BJ (cell line): ENCODE measurements at regions not wholly inside any gene's neighbourhood (a gene's known extent, or its start where the extent isn't known, plus 50 kb on each side); places are given as distances from the start of the nearest gene placed in this dataset.

ENCODE experiments used
- CTCF ChIA-PET: fragments of 350-600 bp; formaldehyde crosslinking; extraction: SDS; loops from one replicate; lab custom pipeline; 2021; ENCODE audit warnings: antibody characterized with exemption, inconsistent platforms; lab: Yijun Ruan, JAX
- POLR2A ChIA-PET: fragments of 300-600 bp; sonication (Branson Sonifier 250); formaldehyde crosslinking; extraction: SDS; loops from one replicate; lab custom pipeline; 2021; ENCODE audit warnings: antibody characterized with exemption; lab: Charles Lee
- DNase-seq: peaks from one replicate; pipeline ENCODE4 v3.0.0-alpha.2; 2011; ENCODE audit warnings: low read depth
- H3K27me3 ChIP-seq: 2 replicates; pipeline ENCODE4 v1.6.0; 2011; ENCODE audit warnings: low read length; ENCODE audit not compliant: control insufficient read depth, insufficient read depth
- H3K36me3 ChIP-seq: 2 replicates; pipeline ENCODE4 v1.5.1; 2011; ENCODE audit warnings: low read length; ENCODE audit not compliant: control insufficient read depth, insufficient read depth
- H3K4me3 ChIP-seq: 2 replicates; pipeline ENCODE4 v1.5.1; 2011; ENCODE audit warnings: low read depth, mild to moderate bottlenecking, control low read depth, low read length
- CTCF ChIP-seq: IDR thresholded peaks from 2 replicates; pipeline ENCODE4 v1.5.1; 2011; ENCODE audit warnings: low read depth, mild to moderate bottlenecking, control low read depth, inconsistent platforms, low read length, moderate library complexity; ENCODE audit not compliant: insufficient read depth

DNA sequence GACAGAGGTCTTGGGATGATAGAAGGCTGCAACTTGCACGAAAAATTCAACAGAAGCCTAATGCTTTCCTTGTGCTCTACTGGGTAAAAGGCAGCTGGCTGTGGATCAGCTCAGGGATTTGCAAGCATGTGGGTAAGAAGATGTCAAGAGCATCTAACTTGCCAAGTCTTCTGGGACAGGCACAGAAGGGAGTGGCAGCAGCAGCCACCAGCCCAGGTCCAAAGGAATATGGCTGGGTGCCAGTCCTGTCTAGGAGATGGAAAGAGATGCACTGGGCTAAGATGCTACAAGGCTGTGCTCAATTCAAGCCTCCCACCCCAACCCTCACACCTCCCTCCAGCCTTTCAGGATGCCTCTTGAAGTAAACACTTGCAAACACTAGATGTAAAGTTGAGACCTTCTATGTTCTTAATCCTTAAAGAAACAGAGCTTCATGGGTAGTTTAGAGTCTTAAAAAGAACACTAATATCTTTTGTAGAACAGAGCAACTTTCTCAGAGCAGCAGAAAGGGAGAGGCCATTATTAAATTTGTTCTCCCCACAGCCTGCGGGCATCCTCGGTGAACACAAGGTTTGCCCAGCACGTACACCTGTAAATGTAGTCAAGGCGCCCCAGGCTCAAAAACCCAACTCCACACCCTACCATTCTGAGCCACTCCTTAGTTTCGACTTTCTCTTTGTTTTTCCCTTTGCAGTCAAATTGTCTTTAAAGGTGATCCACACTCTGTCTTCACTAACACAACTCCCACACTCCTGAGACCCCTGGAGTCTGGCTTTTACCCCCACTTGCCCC lies 64.6 kb upstream of the BCAR3 start:
- Histone ChIP-seq H3K36me3 (no peaks in the 10 kb centered on the region), H3K27me3 (no peaks in the 10 kb centered on the region), H3K4me3 (no peak overlapping the region)
- TF ChIP-seq CTCF = no peak
- CTCF ChIA-PET = interaction anchor here (0.8 to 2.6 kb wide), 2 partner anchors 10 to 68 kb away, joined by 3 to 7 read pairs; no protein-coding TSS in a partner anchor
- POLR2A ChIA-PET = no interaction called here
- DNase-seq = no peak

GRCh38 chr1:93744299-93744988 lies 62.8 kb upstream of the BCAR3 start:
- Histone ChIP-seq H3K36me3 (no peaks in the 10 kb centered on the region), H3K27me3 (no peaks in the 10 kb centered on the region), H3K4me3 (no peak overlapping the region)
- TF ChIP-seq CTCF = no peak
- CTCF ChIA-PET = interaction anchor here (1.0 to 2.6 kb wide), 5 partner anchors 9 to 67 kb away, joined by 3 to 7 read pairs (median 4); no protein-coding TSS in a partner anchor
- POLR2A ChIA-PET = no interaction called here
- DNase-seq = no peak

DNA sequence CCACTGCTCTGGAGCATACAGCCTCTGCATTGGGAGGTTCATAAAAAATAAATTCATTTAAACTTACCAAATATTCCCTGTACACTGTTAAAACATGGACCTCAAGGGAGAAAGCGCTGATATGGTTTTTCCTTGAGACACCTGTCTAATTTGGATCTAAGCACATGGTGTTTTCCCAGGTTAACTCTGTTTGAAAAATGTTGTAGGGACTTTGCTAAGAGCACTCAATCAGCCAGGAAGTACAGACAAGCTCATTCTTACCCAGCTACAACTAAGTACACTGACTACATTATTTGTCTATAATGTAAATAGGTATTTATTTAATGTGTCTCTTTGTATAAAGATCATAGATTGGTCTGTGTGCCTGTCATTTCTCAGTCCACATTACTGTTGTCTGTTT lies 61.8 kb upstream of the BCAR3 start:
- no peaks in the 10 kb centered on the region for H3K27me3 ChIP-seq
- TF ChIP-seq CTCF = no peak
- no peak overlapping the region for H3K4me3 ChIP-seq
- POLR2A ChIA-PET = no interaction called here
- CTCF ChIA-PET = interaction anchor here (1.1 to 2.3 kb wide), 2 partner anchors 68 to 70 kb away, joined by 3 to 7 read pairs; no protein-coding TSS in a partner anchor
- no peaks in the 10 kb centered on the region for H3K36me3 ChIP-seq
- DNase-seq = no peak

DNA sequence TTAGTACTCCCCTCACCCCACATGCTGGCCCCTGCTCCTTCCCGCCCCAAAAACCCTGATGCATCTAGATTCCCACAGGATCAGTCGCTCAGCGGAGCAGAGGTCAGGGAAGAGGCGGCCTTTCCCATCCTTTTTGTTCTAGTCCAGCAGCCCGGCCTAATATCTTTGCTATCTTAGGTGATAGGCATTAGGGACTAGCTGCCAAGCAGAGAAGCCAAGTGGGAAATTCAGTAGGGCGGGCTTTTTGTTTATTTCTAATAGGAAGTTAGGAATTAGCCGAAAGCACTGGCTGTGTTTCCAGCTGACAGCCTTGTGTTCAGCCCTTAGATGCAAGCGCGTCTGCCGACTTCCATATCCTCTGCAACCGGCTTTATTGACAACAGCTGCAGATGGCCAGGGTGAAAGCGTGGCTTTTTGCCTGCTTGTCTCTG lies 59.0 kb upstream of the BCAR3 start:
- Histone ChIP-seq H3K27me3 (no peaks in the 10 kb centered on the region), H3K4me3 (no peak overlapping the region), H3K36me3 (no peaks in the 10 kb centered on the region)
- ChIA-PET CTCF (interaction anchor here (0.9 to 1.5 kb wide), 2 partner anchors 9 to 14 kb away, joined by 3 read pairs; no protein-coding TSS in a partner anchor), POLR2A (no interaction called here)
- TF ChIP-seq CTCF = no peak
- DNase-seq = no peak

- Histone ChIP-seq H3K27me3 (no peaks in the 10 kb centered on the region), H3K36me3 (no peaks in the 10 kb centered on the region), H3K4me3 (no peak overlapping the region)
- CTCF ChIA-PET = interaction anchor here (0.9 to 2.6 kb wide), 3 partner anchors 10 to 74 kb away, joined by 3 to 10 read pairs (median 3); no protein-coding TSS in a partner anchor
- DNase-seq = no peak
- POLR2A ChIA-PET = no interaction called here
- TF ChIP-seq CTCF = no peak
Measured at GRCh38 chr1:93740157-93740556, 58.5 kb upstream of the BCAR3 start.
